Neural progenitor cell (in vitro differentiated cells): ENCODE measurements at regions not wholly inside any gene's neighbourhood (a gene's known extent, or its start where the extent isn't known, plus 50 kb on each side); places are given as distances from the start of the nearest gene placed in this dataset.

Experiments
- EZH2 ChIP-seq: fragments of 200-600 bp; sonication (generic); IDR thresholded peaks from 2 replicates; pipeline ENCODE4 v1.6.1; 2017; ENCODE audit warnings: antibody characterized with exemption, mild to moderate bottlenecking, moderate library complexity
- EZH2phosphoT487 ChIP-seq: fragments of 200-600 bp; sonication (generic); IDR thresholded peaks from 2 replicates; pipeline ENCODE4 v1.6.1; 2017; ENCODE audit warnings: antibody characterized with exemption

DNA sequence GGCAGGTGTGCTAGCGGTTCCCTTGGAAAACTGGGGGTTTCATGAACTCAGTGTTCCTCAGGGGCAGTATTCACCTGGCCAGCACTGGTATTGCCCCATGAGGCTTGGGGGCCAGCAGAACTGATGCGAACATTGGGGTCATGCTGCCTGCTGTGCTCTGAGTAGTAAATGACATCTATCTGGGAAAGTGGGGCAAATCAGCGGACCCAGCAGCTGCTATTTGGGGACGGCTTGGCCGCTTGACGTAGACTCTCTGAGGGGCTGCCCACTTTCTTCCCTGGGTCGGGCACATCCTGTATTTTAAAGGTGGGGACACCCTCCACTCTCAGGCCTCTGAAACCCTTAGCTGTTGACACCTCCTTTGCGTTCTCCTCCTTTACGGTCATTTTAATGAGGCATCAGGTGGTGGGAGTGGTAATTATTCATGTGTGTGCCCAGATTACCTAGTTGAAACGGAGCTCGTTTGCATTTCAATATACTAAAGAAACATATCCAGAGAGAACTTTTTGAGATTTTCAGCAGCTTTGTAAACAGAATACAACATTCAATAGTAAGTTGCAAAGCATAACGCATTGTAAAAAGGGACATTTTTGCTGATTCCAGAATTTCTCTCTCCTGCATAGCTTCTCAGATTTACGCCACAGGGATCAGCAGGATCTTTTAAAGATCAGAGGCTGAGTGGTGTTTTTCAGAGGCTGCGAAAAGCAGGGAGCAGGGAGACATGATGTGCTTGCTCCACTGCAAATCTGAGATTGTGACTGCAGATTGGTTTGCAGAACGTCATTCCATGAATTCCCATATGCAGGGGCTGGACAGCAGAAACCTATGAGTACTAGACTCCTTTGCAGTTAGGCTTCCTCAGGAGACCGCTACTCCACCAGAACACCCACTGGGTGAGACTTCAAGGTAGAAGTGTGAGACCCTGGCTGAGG, 56.8 kb upstream of the ZFR start:
- TF ChIP-seq EZH2phosphoT487 (no peak), EZH2 (no peak)
